Epithelial cell of proximal tubule (primary cell): ENCODE measurements at regions not wholly inside any gene's neighbourhood (a gene's known extent, or its start where the extent isn't known, plus 50 kb on each side); places are given as distances from the start of the nearest gene placed in this dataset.

Experiments
- DNase-seq: peaks from one replicate; pipeline ENCODE4 v3.0.0-alpha.2; 2011; ENCODE audit warnings: low read depth
- H3K4me3 ChIP-seq: 2 replicates; pipeline ENCODE4 v1.5.1; 2011; ENCODE audit warnings: low read depth, mild to moderate bottlenecking, low read length
- CTCF ChIP-seq: conservative IDR thresholded peaks from 2 replicates; pipeline ENCODE4 v1.5.1; 2012; ENCODE audit warnings: low read depth, mild to moderate bottlenecking, low read length

- TF ChIP-seq CTCF: no peak
- DNase-seq: no peak
- no peak overlapping the region for H3K4me3 ChIP-seq
These were observed 116.8 kb upstream of the ST6GAL2 start for GRCh38 chr2:107002735-107003134.

GRCh38 chr2:107005853-107006252 is 119.9 kb upstream of the ST6GAL2 start:
- DNase-seq: no peak
- TF ChIP-seq CTCF: no peak
- H3K4me3 ChIP-seq: no peak overlapping the region

- H3K4me3 ChIP-seq: no peak overlapping the region
- no peak for TF ChIP-seq CTCF
These were observed 120.9 kb upstream of the ST6GAL2 start for GRCh38 chr2:107006836-107007235.

GRCh38 chr2:107007927-107008326 is 122.0 kb upstream of the ST6GAL2 start:
- TF ChIP-seq CTCF: no peak
- no peak overlapping the region for H3K4me3 ChIP-seq
- DNase-seq: no peak

More at GRCh38 chr2:107006836-107007235, 120.9 kb upstream of the ST6GAL2 start:
- DNase-seq: no peak

GRCh38 chr2:107008843-107009242 is 122.9 kb upstream of the ST6GAL2 start:
- no peak for TF ChIP-seq CTCF
- H3K4me3 ChIP-seq: no peak overlapping the region
- DNase-seq: no peak

GRCh38 chr2:107009275-107009674 is 123.3 kb upstream of the ST6GAL2 start:
- no peak for TF ChIP-seq CTCF
- H3K4me3 ChIP-seq: no peak overlapping the region
- no peak for DNase-seq

- DNase-seq: no peak
- TF ChIP-seq CTCF: no peak
These were observed 126.8 kb upstream of the ST6GAL2 start for GRCh38 chr2:107012714-107013306.

More at GRCh38 chr2:107012714-107013306, 126.8 kb upstream of the ST6GAL2 start:
- no peak overlapping the region for H3K4me3 ChIP-seq
